ENCODE measurements at regions not wholly inside any gene's neighbourhood (a gene's known extent, or its start where the extent isn't known, plus 50 kb on each side); places are given as distances from the start of the nearest gene placed in this dataset.
A peak's percentile ranks its signal among the peaks of the same experiment; 100 is the strongest.

- no peak for DNase-seq (ENCODE audit: low read depth in 2 of 2)
Measured at GRCh38 chr11:103662880-103663279, 373.6 kb upstream of the DDI1 start.

DNA sequence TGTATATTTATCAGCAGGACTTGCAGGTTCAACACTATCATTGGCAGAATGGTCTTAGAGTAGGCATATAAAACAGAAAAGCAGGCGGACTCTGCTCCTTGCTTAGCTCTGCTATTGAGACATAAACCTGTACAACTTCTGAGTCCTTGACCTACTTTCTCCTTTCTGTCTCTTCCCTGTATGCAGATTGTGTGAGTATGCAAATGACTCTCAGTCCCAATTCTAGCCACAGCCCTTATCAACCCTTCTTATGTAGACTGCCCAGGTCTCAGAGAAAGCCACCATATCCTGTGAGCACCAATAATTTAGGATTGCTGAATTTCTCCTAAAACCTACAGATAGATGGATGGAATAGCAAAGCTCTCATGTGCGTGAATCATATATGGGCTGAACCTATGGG, 367.6 kb upstream of the DDI1 start:
- no peak for DNase-seq (ENCODE audit: low read depth in 2 of 2)

DNA sequence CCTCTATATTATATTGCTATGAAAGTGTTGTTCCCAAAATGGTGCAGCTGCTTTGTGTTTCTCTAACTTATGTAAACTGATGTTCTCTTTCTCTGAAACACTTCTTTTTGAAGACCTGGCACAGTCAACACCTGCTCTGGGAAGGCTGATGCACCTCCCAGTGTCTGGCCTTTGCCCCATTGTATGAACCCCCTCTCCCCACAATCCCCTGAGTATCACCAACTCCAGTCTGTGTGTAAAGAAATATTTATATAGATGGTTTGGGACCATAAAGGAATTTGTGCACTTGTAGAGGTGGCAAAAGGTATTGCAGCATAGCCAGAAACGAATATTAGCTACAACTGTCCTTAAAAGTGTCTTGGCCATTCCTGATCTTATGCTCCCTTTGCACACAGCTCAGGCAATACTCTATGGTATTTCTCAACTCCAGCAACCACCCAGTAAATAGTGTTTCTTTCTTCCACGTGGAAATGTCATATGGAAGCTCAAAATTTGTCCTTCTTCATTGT, 365.2 kb upstream of the DDI1 start:
- DNase-seq (ENCODE audit: low read depth in 2 of 2), result no peak

GRCh38 chr11:103673773-103674172, 362.7 kb upstream of the DDI1 start:
- DNase-seq (ENCODE audit: low read depth in 2 of 2), result no peak

DNA sequence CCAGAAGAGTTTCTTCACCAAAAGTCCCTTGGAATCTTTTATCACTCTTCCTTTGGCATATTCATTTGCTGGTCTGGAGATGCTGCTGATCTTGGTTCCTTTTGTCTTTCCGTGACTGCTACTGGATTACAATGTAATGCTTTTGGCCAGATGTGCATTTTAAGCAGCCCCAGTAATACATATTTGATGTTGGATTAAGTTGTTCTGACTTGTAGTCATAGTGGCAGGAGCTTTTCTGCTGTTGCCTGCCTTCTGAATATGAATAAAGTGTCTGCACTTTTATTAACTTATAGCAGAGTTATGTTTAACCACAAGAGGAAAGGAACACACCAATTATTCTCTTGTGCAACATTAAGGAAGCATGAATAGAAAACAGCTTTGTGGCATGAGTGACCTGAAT, 360.0 kb upstream of the DDI1 start:
- DNase-seq (ENCODE audit: low read depth in 2 of 2), result no peak

DNA sequence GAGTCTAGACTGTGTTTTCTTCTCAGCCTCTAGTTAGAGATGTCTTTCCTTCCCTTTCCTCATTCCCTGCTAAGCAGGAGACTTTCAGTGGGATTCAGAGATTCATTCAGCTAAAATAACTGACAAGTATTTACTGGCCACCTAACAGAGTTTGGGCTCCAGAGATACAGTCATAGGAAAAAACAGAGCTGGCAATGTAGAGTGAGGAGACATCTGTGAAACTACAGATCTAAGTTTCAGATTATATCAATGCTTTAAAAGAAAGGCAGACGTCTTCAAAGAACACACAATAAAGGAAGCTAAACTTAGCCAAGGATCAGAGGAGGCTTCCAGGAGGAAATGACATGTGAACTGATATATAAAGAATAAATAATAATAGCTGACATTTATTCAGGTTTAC, 355.6 kb upstream of the DDI1 start:
- no peak for DNase-seq (ENCODE audit: low read depth in 2 of 2)

DNA sequence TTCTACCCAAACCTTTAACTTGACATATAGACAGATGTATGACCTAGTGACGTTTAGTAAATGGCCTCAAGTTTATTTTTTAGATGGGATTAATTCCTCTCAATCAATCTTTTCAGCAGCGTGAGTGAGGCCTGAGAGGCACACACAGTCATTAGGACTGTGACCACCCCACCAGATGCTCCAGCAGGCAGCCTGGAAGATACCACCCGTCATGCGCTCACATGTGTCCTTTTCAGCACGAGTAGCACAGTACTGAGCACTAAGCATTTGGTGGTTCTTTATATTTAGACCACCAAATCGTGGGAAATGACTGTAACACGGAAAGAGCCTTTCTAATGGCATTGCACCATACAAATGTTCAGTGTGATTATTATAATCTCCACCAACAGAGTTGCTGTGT, 354.6 kb upstream of the DDI1 start:
- DNase-seq (ENCODE audit: low read depth in 2 of 2), result no peak

DNA sequence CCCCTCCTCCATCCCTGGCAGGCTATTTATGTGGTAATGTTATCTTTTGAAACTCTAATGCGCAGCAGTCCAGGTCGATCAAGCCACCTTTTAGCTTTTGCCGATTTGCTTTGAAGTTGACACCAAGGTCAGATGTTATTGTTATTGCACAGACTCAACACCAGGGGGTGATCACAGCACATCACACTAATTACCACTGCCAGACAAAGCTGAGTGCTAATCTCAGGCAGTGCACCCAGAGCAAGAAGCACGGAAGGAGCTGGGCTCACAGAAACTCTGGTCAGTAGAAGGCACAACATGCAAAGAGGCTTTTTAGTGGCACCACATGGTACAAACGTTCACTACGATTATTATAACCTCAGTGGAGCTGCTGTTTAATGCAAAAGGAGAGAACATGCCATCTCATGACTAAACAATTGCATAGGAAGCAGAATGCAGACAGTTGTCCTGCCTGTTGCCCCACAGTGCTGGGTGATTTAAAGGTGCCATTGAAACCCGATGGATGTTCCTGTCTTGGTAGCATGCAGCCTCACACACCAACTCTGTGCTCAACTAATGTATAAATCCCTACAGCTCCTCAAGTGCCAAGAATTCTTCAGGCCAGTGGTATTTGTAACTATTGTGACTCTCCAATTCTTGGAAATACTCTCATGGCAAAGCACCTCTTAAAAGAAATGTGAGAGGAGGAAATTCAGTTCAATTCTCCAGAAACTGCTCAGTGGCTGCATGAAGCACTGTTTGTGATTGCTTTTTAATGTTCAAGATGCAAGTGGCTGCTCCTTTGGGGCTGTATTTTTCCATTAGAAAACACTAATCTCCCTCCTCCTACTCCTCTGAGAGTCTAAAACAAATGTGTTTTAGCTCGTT, 353.9 kb upstream of the DDI1 start:
- DNase-seq (ENCODE audit: low read depth in 2 of 2), result peak; percentile 2 to 9

GRCh38 chr11:103683576-103683975, 352.9 kb upstream of the DDI1 start:
- DNase-seq (ENCODE audit: low read depth in 2 of 2), result no peak

- DNase-seq (ENCODE audit: low read depth in 2 of 2), result no peak
Measured at GRCh38 chr11:103688924-103689323, 347.5 kb upstream of the DDI1 start.

DNA sequence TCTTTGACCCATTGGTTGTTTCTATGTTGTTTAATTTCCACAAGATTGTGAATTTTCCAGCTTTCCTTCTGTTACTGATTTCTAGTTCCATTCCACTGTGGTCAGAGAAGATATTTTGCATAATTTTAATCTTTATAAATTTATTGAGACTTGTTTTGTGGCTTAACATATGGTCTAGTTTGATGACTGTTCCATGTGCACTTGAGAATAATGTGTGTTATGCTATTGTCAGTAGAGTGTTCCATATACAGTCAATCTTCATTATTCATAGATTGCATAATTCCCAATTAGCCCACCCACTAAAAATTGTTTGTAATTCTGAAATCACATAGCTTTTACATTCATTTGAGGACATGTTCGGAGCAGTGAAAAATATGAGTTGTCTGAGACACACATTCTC, 346.1 kb upstream of the DDI1 start:
- no peak for DNase-seq (ENCODE audit: low read depth in 2 of 2)

DNA sequence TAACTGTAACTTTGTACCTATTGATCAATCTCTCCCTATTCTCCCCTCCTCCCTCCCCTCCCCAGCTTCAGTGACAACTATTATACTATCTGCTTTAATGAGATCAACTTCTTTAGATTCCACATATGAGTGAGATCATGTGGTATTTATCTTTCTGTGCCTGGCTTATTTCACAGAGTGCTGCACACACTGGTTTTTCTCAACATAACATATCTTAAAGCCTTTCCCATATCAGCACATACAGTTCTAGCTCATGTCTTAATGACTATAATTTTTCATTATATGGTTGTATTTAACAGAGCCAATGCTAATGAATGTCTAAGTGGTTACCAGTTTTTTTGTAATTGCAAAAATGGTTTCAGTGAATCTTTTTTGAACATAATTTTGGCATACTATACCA, 340.3 kb upstream of the DDI1 start:
- DNase-seq (ENCODE audit: low read depth in 2 of 2), result no peak

GRCh38 chr11:103699216-103699615, 337.2 kb upstream of the DDI1 start:
- DNase-seq (ENCODE audit: low read depth in 2 of 2), result no peak

- no peak for DNase-seq (ENCODE audit: low read depth in 2 of 2)
Measured at GRCh38 chr11:103699656-103700055, 336.8 kb upstream of the DDI1 start.

GRCh38 chr11:103700622-103701021, 335.8 kb upstream of the DDI1 start:
- no peak for DNase-seq (ENCODE audit: low read depth in 2 of 2)

- DNase-seq (ENCODE audit: low read depth in 2 of 2), result no peak
Measured at GRCh38 chr11:103703437-103703836, 333.0 kb upstream of the DDI1 start.

- DNase-seq (ENCODE audit: low read depth in 2 of 2), result no peak
Measured at GRCh38 chr11:103703954-103704353, 332.5 kb upstream of the DDI1 start.

DNA sequence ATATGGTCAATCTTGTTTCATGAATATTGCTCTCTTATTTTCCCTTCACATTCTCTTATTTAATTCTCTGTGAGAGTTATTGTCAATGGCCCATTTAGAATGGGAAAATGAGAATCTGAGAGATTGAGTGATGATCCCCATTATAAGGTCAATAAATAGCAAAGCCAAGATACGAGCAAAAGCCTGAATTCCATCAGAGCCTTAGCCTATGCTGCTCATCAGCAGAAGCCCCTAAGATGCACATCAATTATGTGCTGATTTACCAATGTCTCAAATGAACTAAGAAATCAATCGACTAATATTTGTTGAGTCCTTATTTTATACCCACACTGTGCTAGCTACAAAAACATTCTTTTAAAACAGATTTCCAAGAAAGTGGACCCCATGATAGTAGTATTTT, 330.8 kb upstream of the DDI1 start:
- no peak for DNase-seq (ENCODE audit: low read depth in 2 of 2)

- DNase-seq (ENCODE audit: low read depth in 2 of 2), result no peak
Measured at GRCh38 chr11:103709371-103709770, 327.1 kb upstream of the DDI1 start.

DNA sequence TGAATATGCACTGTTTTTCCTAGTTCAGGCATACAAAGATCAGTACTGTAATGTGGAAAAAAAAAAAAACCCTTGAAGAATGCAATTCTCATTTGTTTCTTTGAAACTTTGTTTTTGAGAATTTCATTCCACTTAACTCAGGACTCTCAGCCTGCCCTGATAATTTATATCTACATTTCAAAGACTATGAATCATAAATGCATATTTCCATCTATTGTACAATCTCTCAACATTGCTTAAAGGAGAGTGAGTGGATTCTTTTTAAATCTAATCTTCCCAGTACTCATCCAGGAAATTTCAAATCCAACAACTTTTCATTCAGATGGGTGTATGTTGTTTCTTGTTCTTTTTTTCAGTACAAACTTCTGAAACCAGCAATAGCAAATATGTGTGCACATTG, 322.2 kb upstream of the DDI1 start:
- no peak for DNase-seq (ENCODE audit: low read depth in 2 of 2)

- no peak for DNase-seq (ENCODE audit: low read depth in 2 of 2)
Measured at GRCh38 chr11:103716363-103716762, 320.1 kb upstream of the DDI1 start.

DNA sequence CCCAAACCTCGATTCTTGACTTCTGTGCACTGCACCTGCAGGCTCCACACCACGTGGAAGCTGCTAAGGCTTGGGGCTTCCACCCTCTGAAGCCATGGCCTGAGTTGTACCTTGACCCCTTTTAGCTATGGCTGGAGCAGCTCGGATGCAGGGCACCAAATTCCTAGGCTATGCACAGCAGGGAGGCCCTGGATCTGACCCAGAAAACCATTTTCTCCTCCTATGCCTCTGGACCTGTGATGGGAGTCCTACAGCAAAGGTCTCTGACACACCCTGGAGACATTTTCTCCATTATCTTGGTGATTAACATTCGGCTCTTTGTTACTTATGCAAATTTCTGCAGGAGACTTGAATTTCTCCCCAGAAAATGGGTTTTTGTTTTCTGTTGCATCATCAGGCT, 309.2 kb upstream of the DDI1 start:
- no peak for DNase-seq (ENCODE audit: low read depth in 2 of 2)

DNA sequence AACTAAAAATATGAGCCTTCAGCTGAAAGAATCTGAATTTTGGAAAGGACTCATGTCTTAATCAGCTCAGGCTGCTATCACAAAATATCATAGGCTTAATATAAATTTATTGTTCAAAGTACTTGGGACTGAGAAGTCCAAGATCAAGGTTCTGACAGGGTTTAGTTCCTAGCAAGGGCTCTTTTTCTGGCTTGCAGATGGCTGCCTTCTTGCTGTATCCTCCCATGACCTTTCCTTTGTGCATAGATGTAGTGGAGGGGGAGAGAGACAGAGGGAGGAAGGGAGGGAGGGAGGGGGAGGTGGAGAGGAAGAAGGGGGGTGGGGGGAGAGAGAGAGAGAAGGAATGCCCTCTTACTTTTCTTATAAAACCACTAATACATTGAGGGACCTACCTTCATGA, 306.8 kb upstream of the DDI1 start:
- no peak for DNase-seq (ENCODE audit: low read depth in 2 of 2)
